Suprapubic skin (tissue), 4 donors: ENCODE measurements at regions not wholly inside any gene's neighbourhood (a gene's known extent, or its start where the extent isn't known, plus 50 kb on each side); places are given as distances from the start of the nearest gene placed in this dataset.

Experiments
- CTCF ChIP-seq, 2 donors: fragments of 200-600 bp in 1 of 2; fragments of 450-650 bp in 1 of 2; sonication (generic) in 1 of 2; IDR thresholded peaks; one replicate each; pipeline ENCODE4 v1.5.1; 2016 to 2019; ENCODE audit warnings: antibody characterized with exemption in 2 of 2, mild to moderate bottlenecking in 1 of 2, moderate library complexity in 1 of 2
- EP300 ChIP-seq: sonication (generic); formaldehyde crosslinking; IDR thresholded peaks from one replicate; pipeline ENCODE4 v1.6.1; 2017; ENCODE audit warnings: antibody characterized with exemption
- POLR2A ChIP-seq, 2 donors: fragments of 450-650 bp; IDR thresholded peaks; one replicate each; pipeline ENCODE4 v1.6.1; 2017; ENCODE audit warnings: antibody characterized with exemption in 2 of 2, mild to moderate bottlenecking in 2 of 2, moderate library complexity in 2 of 2
- POLR2AphosphoS5 ChIP-seq, 3 donors: sonication (generic); formaldehyde crosslinking; IDR thresholded peaks; one replicate each; pipeline ENCODE4 v1.6.1; 2017; ENCODE audit warnings: antibody characterized with exemption in 3 of 3

GRCh38 chr5:67809589-67809988, 406.0 kb upstream of the PIK3R1 start:
- TF ChIP-seq POLR2A (IDR thresholded peaks at IDR 0.05) (no peak), CTCF (IDR thresholded peaks at IDR 0.05) (no peak), POLR2AphosphoS5 (IDR thresholded peaks at IDR 0.05) (no peak), EP300 (no peak)
